Suprapubic skin (tissue), 4 donors: ENCODE measurements at regions not wholly inside any gene's neighbourhood (a gene's known extent, or its start where the extent isn't known, plus 50 kb on each side); places are given as distances from the start of the nearest gene placed in this dataset.

ENCODE experiments used
- CTCF ChIP-seq, 2 donors: fragments of 200-600 bp in 1 of 2; fragments of 450-650 bp in 1 of 2; sonication (generic) in 1 of 2; IDR thresholded peaks; one replicate each; pipeline ENCODE4 v1.5.1; 2016 to 2019; ENCODE audit warnings: antibody characterized with exemption in 2 of 2, mild to moderate bottlenecking in 1 of 2, moderate library complexity in 1 of 2
- EP300 ChIP-seq: sonication (generic); formaldehyde crosslinking; IDR thresholded peaks from one replicate; pipeline ENCODE4 v1.6.1; 2017; ENCODE audit warnings: antibody characterized with exemption
- POLR2A ChIP-seq, 2 donors: fragments of 450-650 bp; IDR thresholded peaks; one replicate each; pipeline ENCODE4 v1.6.1; 2017; ENCODE audit warnings: antibody characterized with exemption in 2 of 2, mild to moderate bottlenecking in 2 of 2, moderate library complexity in 2 of 2
- POLR2AphosphoS5 ChIP-seq, 3 donors: sonication (generic); formaldehyde crosslinking; IDR thresholded peaks; one replicate each; pipeline ENCODE4 v1.6.1; 2017; ENCODE audit warnings: antibody characterized with exemption in 3 of 3

GRCh38 chr2:792687-793086, 115.5 kb upstream of the TMEM18 start:
- no peak for TF ChIP-seq CTCF (IDR thresholded peaks at IDR 0.05)
- TF ChIP-seq POLR2A (IDR thresholded peaks at IDR 0.05) = no peak
- TF ChIP-seq EP300 = no peak
- no peak for TF ChIP-seq POLR2AphosphoS5 (IDR thresholded peaks at IDR 0.05)
